Lower lobe of right lung (tissue), 2 donors: ENCODE measurements at regions not wholly inside any gene's neighbourhood (a gene's known extent, or its start where the extent isn't known, plus 50 kb on each side); places are given as distances from the start of the nearest gene placed in this dataset.
"Not testable (repeated sequence)": the region's sequence is repeated elsewhere in the genome, so short reads cannot be mapped to it uniquely, and the experiment has no call there.

ENCODE experiments used
- ATAC-seq, 2 donors: fragments of 200-7000 bp; cut with Tn5 transposase; one replicate each; pipeline ENCODE4 v1.9.1; 2020 to 2022; ENCODE audit warnings: mild to moderate bottlenecking in 2 of 2, moderate library complexity in 2 of 2
- DNase-seq: peaks from one replicate; pipeline ENCODE4 v3.0.0-alpha.2; 2020
- H3K27ac ChIP-seq: fragments of 200-600 bp; one replicate; pipeline ENCODE4 v1.8.0; 2022
- H3K27me3 ChIP-seq: fragments of 200-600 bp; one replicate; pipeline ENCODE4 v1.8.0; 2022; ENCODE audit warnings: low read depth
- H3K36me3 ChIP-seq: fragments of 200-600 bp; one replicate; pipeline ENCODE4 v1.8.0; 2022; ENCODE audit warnings: mild to moderate bottlenecking
- H3K4me1 ChIP-seq: fragments of 200-600 bp; one replicate; pipeline ENCODE4 v1.8.0; 2022
- H3K4me3 ChIP-seq: fragments of 200-600 bp; one replicate; pipeline ENCODE4 v1.8.0; 2022; ENCODE audit warnings: mild to moderate bottlenecking
- H3K9me3 ChIP-seq: fragments of 200-600 bp; one replicate; pipeline ENCODE4 v1.8.0; 2022
- CTCF ChIP-seq: fragments of 200-600 bp; IDR thresholded peaks from one replicate; pipeline ENCODE4 v1.8.0; 2022; ENCODE audit warnings: antibody characterized with exemption, mild to moderate bottlenecking
- intact Hi-C: fragments of 100-400 bp; cut with DNase I; formaldehyde crosslinking; loops from one replicate; pipeline ENCODE4 v1.11.0; 2022
- donor health status: DM: no; HTN: yes; CAD: no; lungs with severe emphysema.

- Histone ChIP-seq H3K36me3 (no peaks in the 10 kb centered on the region), H3K9me3 (no peaks in the 10 kb centered on the region), H3K4me3 (no peak overlapping the region), H3K27ac (no peak overlapping the region), H3K27me3 (peaks cover 3% of the 10 kb centered on the region), H3K4me1 (no peaks in the 10 kb centered on the region)
- no peak for TF ChIP-seq CTCF
- no peak for DNase-seq
- intact Hi-C loops, result no loop called here
- ATAC-seq, result no peak
These were observed 308.8 kb downstream of the RPIA start for GRCh38 chr2:89000235-89000634.

GRCh38 chr2:89004238-89004637 lies 312.8 kb downstream of the RPIA start:
- intact Hi-C loops, H3K36me3 ChIP-seq, H3K4me3 ChIP-seq, H3K27ac ChIP-seq, DNase-seq, ATAC-seq, H3K27me3 ChIP-seq, H3K9me3 ChIP-seq, H3K4me1 ChIP-seq: not testable (repeated sequence)

- H3K4me3 ChIP-seq, H3K36me3 ChIP-seq, H3K9me3 ChIP-seq, H3K27ac ChIP-seq, H3K4me1 ChIP-seq, intact Hi-C loops, DNase-seq, H3K27me3 ChIP-seq, ATAC-seq: not testable (repeated sequence)
These were observed 329.1 kb downstream of the RPIA start for GRCh38 chr2:89020566-89020965.

- H3K27ac ChIP-seq, H3K4me3 ChIP-seq, intact Hi-C loops, H3K9me3 ChIP-seq, H3K4me1 ChIP-seq, H3K36me3 ChIP-seq, DNase-seq, ATAC-seq, H3K27me3 ChIP-seq: not testable (repeated sequence)
These were observed 334.8 kb downstream of the RPIA start for GRCh38 chr2:89026296-89026695.

- intact Hi-C loops, H3K4me1 ChIP-seq, H3K4me3 ChIP-seq, H3K9me3 ChIP-seq, ATAC-seq, DNase-seq, H3K27ac ChIP-seq, H3K27me3 ChIP-seq, H3K36me3 ChIP-seq: not testable (repeated sequence)
These were observed 335.6 kb downstream of the RPIA start for GRCh38 chr2:89027115-89027514.

GRCh38 chr2:89027536-89027935 lies 336.1 kb downstream of the RPIA start:
- H3K36me3 ChIP-seq, H3K4me1 ChIP-seq, DNase-seq, H3K9me3 ChIP-seq, H3K4me3 ChIP-seq, H3K27me3 ChIP-seq, ATAC-seq, H3K27ac ChIP-seq, intact Hi-C loops: not testable (repeated sequence)

GRCh38 chr2:89029257-89029656 lies 337.8 kb downstream of the RPIA start:
- H3K27me3 ChIP-seq, DNase-seq, intact Hi-C loops, H3K36me3 ChIP-seq, H3K9me3 ChIP-seq, ATAC-seq, H3K4me1 ChIP-seq, H3K27ac ChIP-seq, H3K4me3 ChIP-seq: not testable (repeated sequence)

- TF ChIP-seq CTCF, result peak; percentile 66
- H3K4me3 ChIP-seq, DNase-seq, H3K4me1 ChIP-seq, intact Hi-C loops, H3K9me3 ChIP-seq, H3K36me3 ChIP-seq, H3K27ac ChIP-seq, H3K27me3 ChIP-seq: not testable (repeated sequence)
- ATAC-seq, result peak; percentile 68 to 73
These were observed 356.9 kb downstream of the RPIA start for GRCh38 chr2:89048138-89049066.

GRCh38 chr2:89058616-89059015 lies 367.1 kb downstream of the RPIA start:
- H3K27ac ChIP-seq, intact Hi-C loops, H3K36me3 ChIP-seq, DNase-seq, H3K27me3 ChIP-seq, H3K4me3 ChIP-seq, H3K9me3 ChIP-seq, ATAC-seq, H3K4me1 ChIP-seq: not testable (repeated sequence)

- H3K27ac ChIP-seq, H3K27me3 ChIP-seq, ATAC-seq, H3K9me3 ChIP-seq, H3K4me1 ChIP-seq, intact Hi-C loops, H3K36me3 ChIP-seq, H3K4me3 ChIP-seq, DNase-seq: not testable (repeated sequence)
These were observed 369.7 kb downstream of the RPIA start for GRCh38 chr2:89061174-89061573.

- intact Hi-C loops, H3K27me3 ChIP-seq, H3K4me3 ChIP-seq, DNase-seq, H3K4me1 ChIP-seq, ATAC-seq, H3K27ac ChIP-seq, H3K36me3 ChIP-seq, H3K9me3 ChIP-seq: not testable (repeated sequence)
These were observed 385.3 kb downstream of the RPIA start for GRCh38 chr2:89076771-89077170.

GRCh38 chr2:89092911-89093310 lies 401.4 kb downstream of the RPIA start:
- intact Hi-C loops, H3K27me3 ChIP-seq, H3K4me1 ChIP-seq, H3K4me3 ChIP-seq, H3K9me3 ChIP-seq, H3K27ac ChIP-seq, ATAC-seq, H3K36me3 ChIP-seq, DNase-seq: not testable (repeated sequence)
